ENCODE measurements at regions not wholly inside any gene's neighbourhood (a gene's known extent, or its start where the extent isn't known, plus 50 kb on each side); places are given as distances from the start of the nearest gene placed in this dataset.

DNA sequence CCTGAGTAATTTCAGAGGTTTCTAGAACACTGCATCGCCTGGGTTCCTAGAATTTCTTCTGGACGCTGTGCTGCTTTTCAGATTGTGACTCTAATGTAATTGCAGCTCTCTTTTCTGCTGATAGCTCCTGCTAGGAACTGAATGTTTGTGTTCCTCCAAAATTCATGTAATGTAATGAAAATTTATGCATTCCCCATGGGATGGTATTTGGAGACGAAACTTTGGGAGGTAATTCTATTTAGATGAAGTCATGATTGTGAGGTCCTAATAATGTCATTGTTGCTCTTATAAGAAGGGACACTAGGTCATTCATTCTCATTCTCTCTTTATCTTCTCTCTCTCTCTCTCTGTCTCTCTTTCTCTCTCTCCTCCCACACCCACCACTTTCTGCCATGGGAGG, 223.9 kb upstream of the DOK6 start:
- Histone ChIP-seq H2BK120ac (ENCODE audit: low read depth, low read length) (no peak overlapping the region), H2AFZ (replicated peaks; ENCODE audit: low read length, poor library complexity) (no peak overlapping the region), H2BK15ac (ENCODE audit: low read depth, low read length) (no peak overlapping the region), H3K23ac (ENCODE audit: low read depth, low read length) (no peak overlapping the region), H2BK5ac (ENCODE audit: low read depth, low read length, poor library complexity, severe bottlenecking) (no peak overlapping the region), H4K20me1 (ENCODE audit: insufficient read depth, low read length) (no peaks in the 10 kb centered on the region), H3K4ac (ENCODE audit: low read depth, low read length) (no peak overlapping the region), H4K5ac (ENCODE audit: low read depth, low read length) (no peak overlapping the region), H3K14ac (replicated peaks; ENCODE audit: low read depth, low read length) (no peak overlapping the region), H2AK9ac (replicated peaks; ENCODE audit: low read depth, low read length, poor library complexity) (no peak overlapping the region), H4K8ac (ENCODE audit: low read depth in 2 of 2, low read length in 2 of 2) (no peak overlapping the region), H3K4me1 (ENCODE audit: control insufficient read depth, insufficient read depth, low read length) (no peaks in the 10 kb centered on the region), H3K79me1 (ENCODE audit: low read depth in 1 of 2, low read length in 2 of 2) (no peaks in the 10 kb centered on the region), H3K27me3 (ENCODE audit: control insufficient read depth, insufficient read depth, low read length) (no peaks in the 10 kb centered on the region), H2BK20ac (ENCODE audit: low read depth, low read length) (no peak overlapping the region), H3K56ac (ENCODE audit: extremely low read depth, insufficient read depth, low read length) (no peak overlapping the region), H3K36me3 (ENCODE audit: control insufficient read depth, insufficient read depth, low read length) (no peaks in the 10 kb centered on the region), H3K18ac (ENCODE audit: low read depth, low read length) (no peak overlapping the region), H3K9ac (ENCODE audit: low read depth, low read length) (no peak overlapping the region), H3K4me3 (ENCODE audit: insufficient read depth, low read depth, low read length) (no peak overlapping the region), H3K9me3 (ENCODE audit: control insufficient read depth, insufficient read depth, low read length) (no peaks in the 10 kb centered on the region), H4K91ac (ENCODE audit: insufficient read depth, low read depth, low read length) (no peak overlapping the region), H3K9me1 (ENCODE audit: insufficient read depth, low read length) (no peaks in the 10 kb centered on the region), H3K4me2 (ENCODE audit: low read depth, low read length) (no peak overlapping the region), H3K27ac (ENCODE audit: insufficient read depth, low read length) (no peak overlapping the region), H2AK5ac (ENCODE audit: low read depth, low read length) (no peak overlapping the region)
- DNase-seq = no peak
- intact Hi-C loops (cut with micrococcal nuclease) (no loop called here), dilution Hi-C loops (cut with HindIII; ENCODE audit: low sequenced_read_pairs, unreplicated experiment) (no loop called here), in situ Hi-C loops (cut with MboI; ENCODE audit: low sequenced_read_pairs) (no loop called here)
- ChIA-PET CTCF (no interaction called here), POLR2A (ENCODE audit: unreplicated experiment) (no interaction called here)
- ATAC-seq (ENCODE audit: low read depth) = no peak
- WGBS, 2 experiments (ENCODE audit: extremely low coverage in 2 of 2, insufficient read length in 1 of 2) = no CpG with 5 or more reads among the region's 3 CpGs
- no TSS peak for BruUV-seq (replicated peaks)
- TF ChIP-seq USF2 (IDR thresholded peaks at IDR 0.05; ENCODE audit: low read depth, low read length) (no peak), POLR2A (IDR thresholded peaks at IDR 0.05; ENCODE audit: low read depth, low read length) (no peak), CTCF (conservative IDR thresholded peaks at IDR 0.05; ENCODE audit: low read depth, low read length) (no peak), CHD1 (IDR thresholded peaks at IDR 0.05; ENCODE audit: low read depth, low read length) (no peak), RFX5 (IDR thresholded peaks at IDR 0.05; ENCODE audit: low read depth, low read length) (no peak), BHLHE40 (IDR thresholded peaks at IDR 0.05; ENCODE audit: low read depth, low read length) (no peak), FOS (IDR thresholded peaks at IDR 0.05; ENCODE audit: low read depth, low read length) (no peak), MAZ (IDR thresholded peaks at IDR 0.05; ENCODE audit: borderline replicate concordance, low read depth, low read length) (no peak)
